Astrocyte (in vitro differentiated cells and primary cell): ENCODE measurements at regions not wholly inside any gene's neighbourhood (a gene's known extent, or its start where the extent isn't known, plus 50 kb on each side); places are given as distances from the start of the nearest gene placed in this dataset.

Source experiments
- EZH2 ChIP-seq: IDR thresholded peaks from 2 replicates; pipeline ENCODE4 v1.6.1; 2012; ENCODE audit warnings: mild to moderate bottlenecking, low read length, inconsistent platforms; ENCODE audit not compliant: insufficient read depth
- TF ChIP-seq, protein P1 (sequence below): IDR thresholded peaks from 2 replicates; pipeline ENCODE4 v1.5.1; 2011; ENCODE audit warnings: low read depth, mild to moderate bottlenecking, inconsistent platforms, low read length, moderate library complexity; ENCODE audit not compliant: insufficient read depth

DNA sequence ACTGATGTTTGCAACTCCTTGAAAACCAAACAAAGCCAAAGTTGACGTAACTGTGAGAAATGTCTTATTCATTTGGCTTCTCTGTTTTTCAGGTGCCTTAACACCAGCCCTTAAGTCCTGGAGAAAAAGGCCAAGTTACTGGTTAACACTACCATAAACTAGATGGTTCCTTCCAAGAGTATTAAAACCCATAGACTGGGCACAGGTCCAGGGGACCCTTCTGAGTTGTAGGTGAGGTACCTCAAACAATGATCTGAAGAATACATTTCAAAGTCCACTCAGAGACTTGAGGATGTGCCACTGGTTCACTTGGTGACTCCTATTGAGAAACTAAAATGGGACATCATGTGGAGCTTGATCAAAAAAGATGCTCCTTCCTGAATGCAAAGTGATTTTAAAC lies 87.0 kb downstream of the NKX6-1 start:
- TF ChIP-seq, protein P1, sequence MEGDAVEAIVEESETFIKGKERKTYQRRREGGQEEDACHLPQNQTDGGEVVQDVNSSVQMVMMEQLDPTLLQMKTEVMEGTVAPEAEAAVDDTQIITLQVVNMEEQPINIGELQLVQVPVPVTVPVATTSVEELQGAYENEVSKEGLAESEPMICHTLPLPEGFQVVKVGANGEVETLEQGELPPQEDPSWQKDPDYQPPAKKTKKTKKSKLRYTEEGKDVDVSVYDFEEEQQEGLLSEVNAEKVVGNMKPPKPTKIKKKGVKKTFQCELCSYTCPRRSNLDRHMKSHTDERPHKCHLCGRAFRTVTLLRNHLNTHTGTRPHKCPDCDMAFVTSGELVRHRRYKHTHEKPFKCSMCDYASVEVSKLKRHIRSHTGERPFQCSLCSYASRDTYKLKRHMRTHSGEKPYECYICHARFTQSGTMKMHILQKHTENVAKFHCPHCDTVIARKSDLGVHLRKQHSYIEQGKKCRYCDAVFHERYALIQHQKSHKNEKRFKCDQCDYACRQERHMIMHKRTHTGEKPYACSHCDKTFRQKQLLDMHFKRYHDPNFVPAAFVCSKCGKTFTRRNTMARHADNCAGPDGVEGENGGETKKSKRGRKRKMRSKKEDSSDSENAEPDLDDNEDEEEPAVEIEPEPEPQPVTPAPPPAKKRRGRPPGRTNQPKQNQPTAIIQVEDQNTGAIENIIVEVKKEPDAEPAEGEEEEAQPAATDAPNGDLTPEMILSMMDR = no peak
- TF ChIP-seq EZH2 = no peak
